GM12891 (cell line): ENCODE measurements at regions not wholly inside any gene's neighbourhood (a gene's known extent, or its start where the extent isn't known, plus 50 kb on each side); places are given as distances from the start of the nearest gene placed in this dataset.

Experiments
- POLR2A ChIP-seq: IDR thresholded peaks from 2 replicates; pipeline ENCODE4 v1.6.1; 2011; ENCODE audit warnings: low read depth, low read length, control low read depth
- SPI1 ChIP-seq: IDR thresholded peaks from 2 replicates; pipeline ENCODE4 v1.6.1; 2011; ENCODE audit warnings: low read depth, low read length, control low read depth
- TAF1 ChIP-seq: IDR thresholded peaks from 2 replicates; pipeline ENCODE4 v1.6.1; 2011; ENCODE audit warnings: low read depth, low read length, control low read depth

DNA sequence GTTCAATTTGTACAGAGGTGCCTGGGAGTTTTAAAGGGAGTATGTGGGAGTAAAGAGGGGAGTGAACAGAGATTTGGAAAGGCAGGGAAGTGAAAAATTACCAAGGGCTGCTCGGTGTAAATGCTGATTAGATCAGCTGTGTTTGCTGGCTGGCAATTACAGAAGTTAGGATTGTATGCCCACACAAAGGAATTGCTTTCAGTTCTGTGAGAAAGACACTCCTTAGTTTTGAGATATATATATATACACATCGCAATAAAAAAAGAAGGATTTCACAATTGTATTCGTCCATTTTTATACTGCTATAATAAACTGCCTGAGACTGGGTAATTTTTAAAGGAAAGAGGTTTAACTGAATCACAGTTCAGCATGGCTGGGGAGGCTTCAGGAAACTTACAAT is 196.3 kb downstream of the SLITRK5 start:
- TF ChIP-seq POLR2A (no peak), TAF1 (no peak), SPI1 (no peak)
